ENCODE measurements at regions not wholly inside any gene's neighbourhood (a gene's known extent, or its start where the extent isn't known, plus 50 kb on each side); places are given as distances from the start of the nearest gene placed in this dataset.

DNA sequence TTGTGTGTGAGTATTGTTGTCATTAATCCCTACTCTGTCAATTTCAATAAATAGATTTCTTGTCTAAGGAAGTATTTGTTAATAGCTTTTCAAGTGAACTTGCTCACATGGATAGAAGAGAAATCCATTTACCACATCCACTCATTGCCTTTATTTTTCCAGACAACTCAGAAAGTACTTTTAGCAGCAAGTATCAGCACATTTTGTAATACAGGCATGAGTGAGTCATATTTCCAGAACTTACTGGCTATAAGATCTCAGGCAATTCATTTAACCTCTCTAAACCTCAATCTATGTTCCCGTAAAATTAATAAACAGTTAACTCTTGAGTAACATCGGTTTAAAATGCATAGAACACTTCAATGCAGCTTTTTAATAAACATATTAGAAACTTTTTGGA is 317.9 kb upstream of the PCDH7 start:
- peak; percentile 47 for DNase-seq (ENCODE audit: low read depth)
- no peak overlapping the region for H3K4me3 ChIP-seq (ENCODE audit: control insufficient read depth, low read depth, low read length)
- TF ChIP-seq, protein P1, sequence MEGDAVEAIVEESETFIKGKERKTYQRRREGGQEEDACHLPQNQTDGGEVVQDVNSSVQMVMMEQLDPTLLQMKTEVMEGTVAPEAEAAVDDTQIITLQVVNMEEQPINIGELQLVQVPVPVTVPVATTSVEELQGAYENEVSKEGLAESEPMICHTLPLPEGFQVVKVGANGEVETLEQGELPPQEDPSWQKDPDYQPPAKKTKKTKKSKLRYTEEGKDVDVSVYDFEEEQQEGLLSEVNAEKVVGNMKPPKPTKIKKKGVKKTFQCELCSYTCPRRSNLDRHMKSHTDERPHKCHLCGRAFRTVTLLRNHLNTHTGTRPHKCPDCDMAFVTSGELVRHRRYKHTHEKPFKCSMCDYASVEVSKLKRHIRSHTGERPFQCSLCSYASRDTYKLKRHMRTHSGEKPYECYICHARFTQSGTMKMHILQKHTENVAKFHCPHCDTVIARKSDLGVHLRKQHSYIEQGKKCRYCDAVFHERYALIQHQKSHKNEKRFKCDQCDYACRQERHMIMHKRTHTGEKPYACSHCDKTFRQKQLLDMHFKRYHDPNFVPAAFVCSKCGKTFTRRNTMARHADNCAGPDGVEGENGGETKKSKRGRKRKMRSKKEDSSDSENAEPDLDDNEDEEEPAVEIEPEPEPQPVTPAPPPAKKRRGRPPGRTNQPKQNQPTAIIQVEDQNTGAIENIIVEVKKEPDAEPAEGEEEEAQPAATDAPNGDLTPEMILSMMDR (conservative IDR thresholded peaks at IDR 0.05; ENCODE audit: control insufficient read depth, insufficient read depth, low read depth, low read length) = no peak

DNA sequence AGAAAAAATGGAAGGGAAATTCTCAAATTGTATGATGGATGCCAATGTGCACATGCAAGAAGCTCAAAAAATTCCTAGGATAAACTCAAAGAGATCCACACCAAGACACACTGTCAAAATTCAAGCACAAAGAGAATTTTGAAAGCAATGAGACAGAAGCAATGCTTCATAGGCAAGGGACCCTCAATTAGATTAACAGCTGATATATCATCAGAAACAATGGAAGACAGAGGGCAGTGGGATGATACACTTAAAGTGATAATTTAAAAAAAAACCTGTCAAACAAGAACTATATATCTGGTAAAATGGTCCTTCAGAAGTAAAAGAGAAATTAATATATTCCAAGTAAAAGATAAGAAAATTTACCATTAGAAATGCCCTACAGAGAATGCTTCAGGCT is 306.3 kb upstream of the PCDH7 start:
- no peak for DNase-seq (ENCODE audit: low read depth)
- no peak overlapping the region for H3K4me3 ChIP-seq (ENCODE audit: control insufficient read depth, low read depth, low read length)
- TF ChIP-seq, protein P1 (conservative IDR thresholded peaks at IDR 0.05; ENCODE audit: control insufficient read depth, insufficient read depth, low read depth, low read length) = no peak

- no peak for DNase-seq (ENCODE audit: low read depth)
- no peak overlapping the region for H3K4me3 ChIP-seq (ENCODE audit: control insufficient read depth, low read depth, low read length)
- TF ChIP-seq, protein P1 (conservative IDR thresholded peaks at IDR 0.05; ENCODE audit: control insufficient read depth, insufficient read depth, low read depth, low read length) = no peak
Observed at GRCh38 chr4:30416547-30416946, 303.6 kb upstream of the PCDH7 start.

GRCh38 chr4:30427932-30428331 is 292.2 kb upstream of the PCDH7 start:
- TF ChIP-seq, protein P1 (conservative IDR thresholded peaks at IDR 0.05; ENCODE audit: control insufficient read depth, insufficient read depth, low read depth, low read length) = no peak
- no peak overlapping the region for H3K4me3 ChIP-seq (ENCODE audit: control insufficient read depth, low read depth, low read length)
- DNase-seq (ENCODE audit: low read depth) = no peak

GRCh38 chr4:30429813-30430761 is 290.1 kb upstream of the PCDH7 start:
- no peak overlapping the region for H3K4me3 ChIP-seq (ENCODE audit: control insufficient read depth, low read depth, low read length)
- peak; percentile 83 for DNase-seq (ENCODE audit: low read depth)
- TF ChIP-seq, protein P1 (conservative IDR thresholded peaks at IDR 0.05; ENCODE audit: control insufficient read depth, insufficient read depth, low read depth, low read length) = no peak

GRCh38 chr4:30434656-30435055 is 285.5 kb upstream of the PCDH7 start:
- no peak overlapping the region for H3K4me3 ChIP-seq (ENCODE audit: control insufficient read depth, low read depth, low read length)
- no peak for DNase-seq (ENCODE audit: low read depth)
- TF ChIP-seq, protein P1 (conservative IDR thresholded peaks at IDR 0.05; ENCODE audit: control insufficient read depth, insufficient read depth, low read depth, low read length) = no peak
